Mucosa of rectum (tissue), 2 donors: ENCODE measurements at regions not wholly inside any gene's neighbourhood (a gene's known extent, or its start where the extent isn't known, plus 50 kb on each side); places are given as distances from the start of the nearest gene placed in this dataset.

Source experiments
- H3K27ac ChIP-seq, 2 donors: one replicate each; pipeline ENCODE4 v1.7.0; 2013; ENCODE audit warnings: inconsistent platforms in 2 of 2, low read depth in 2 of 2, low read length in 2 of 2
- H3K27me3 ChIP-seq, 2 donors: one replicate each; pipeline ENCODE4 v1.7.0; 2013; ENCODE audit warnings: low read length in 2 of 2; ENCODE audit not compliant: control insufficient read depth in 2 of 2, insufficient read depth in 2 of 2
- H3K36me3 ChIP-seq, 2 donors: one replicate each; pipeline ENCODE4 v1.7.0; 2013; ENCODE audit warnings: low read length in 2 of 2; ENCODE audit not compliant: control insufficient read depth in 2 of 2, insufficient read depth in 2 of 2
- H3K4me1 ChIP-seq, 2 donors: one replicate each; pipeline ENCODE4 v1.7.0; 2013; ENCODE audit warnings: low read length in 2 of 2, mild to moderate bottlenecking in 1 of 2; ENCODE audit not compliant: control insufficient read depth in 2 of 2, insufficient read depth in 2 of 2
- H3K4me3 ChIP-seq, 2 donors: one replicate each; pipeline ENCODE4 v1.7.0; 2013; ENCODE audit warnings: low read length in 2 of 2
- H3K9ac ChIP-seq, 2 donors: one replicate each; pipeline ENCODE4 v1.7.0; 2013; ENCODE audit warnings: low read length in 2 of 2, low read depth in 1 of 2, mild to moderate bottlenecking in 1 of 2
- H3K9me3 ChIP-seq, 2 donors: one replicate each; pipeline ENCODE4 v1.7.0; 2013; ENCODE audit warnings: low read length in 2 of 2; ENCODE audit not compliant: control insufficient read depth in 2 of 2
- donor health status: healthy.
- donor health status: Normal muscosa, but diverticular disease.

- Histone ChIP-seq H3K9ac (no peak overlapping the region), H3K27me3 (no peaks in the 10 kb centered on the region), H3K9me3 (no peaks in the 10 kb centered on the region), H3K4me3 (no peak overlapping the region), H3K27ac (no peak overlapping the region), H3K36me3 (no peaks in the 10 kb centered on the region), H3K4me1 (no peaks in the 10 kb centered on the region)
Measured at GRCh38 chr10:124223711-124224085, 130.3 kb upstream of the CHST15 start.

DNA sequence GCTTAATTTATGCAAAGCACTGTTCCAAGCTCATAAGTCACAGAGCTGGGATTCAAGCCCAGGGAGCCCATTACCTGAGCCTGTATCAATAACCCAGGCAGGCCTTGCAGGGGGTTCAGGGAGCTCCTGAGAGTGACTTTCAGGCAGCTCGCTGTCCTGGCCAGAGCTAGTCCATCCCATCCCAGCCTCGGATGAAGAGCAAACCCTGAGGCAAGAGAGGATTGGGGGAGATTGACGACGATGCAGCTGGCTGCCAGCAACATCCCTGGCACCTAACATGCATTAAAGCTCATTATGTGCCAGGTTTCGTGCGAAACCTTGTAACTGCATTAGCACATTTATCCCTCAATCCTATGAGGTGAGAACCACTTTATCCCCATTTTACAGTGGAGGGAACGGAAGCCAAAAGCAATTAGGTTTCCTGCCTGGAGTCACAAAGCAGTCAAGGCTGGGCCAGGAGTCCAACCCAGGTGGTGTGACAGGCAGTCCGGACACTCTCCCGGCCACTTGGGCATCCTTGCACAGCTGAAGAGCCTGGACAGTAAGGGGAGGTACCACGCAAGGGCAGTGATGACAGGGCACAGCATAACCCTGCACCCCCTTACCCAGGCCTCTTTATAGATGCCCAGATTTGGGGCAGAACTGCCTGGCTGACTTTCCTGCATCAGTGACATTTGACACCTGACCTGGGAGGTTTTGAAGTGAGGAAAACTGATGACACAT is 129.8 kb upstream of the CHST15 start:
- Histone ChIP-seq H3K36me3 (no peaks in the 10 kb centered on the region), H3K9ac (no peak overlapping the region), H3K27me3 (no peaks in the 10 kb centered on the region), H3K4me1 (no peaks in the 10 kb centered on the region), H3K4me3 (no peak overlapping the region), H3K27ac (peak overlapping the region in 1 of 2 donors; percentile 50), H3K9me3 (no peaks in the 10 kb centered on the region)

GRCh38 chr10:124222318-124222987 is 129.1 kb upstream of the CHST15 start:
- H3K4me1 ChIP-seq = no peaks in the 10 kb centered on the region
- H3K4me3 ChIP-seq = no peak overlapping the region
- H3K9me3 ChIP-seq = no peaks in the 10 kb centered on the region
- H3K36me3 ChIP-seq = no peaks in the 10 kb centered on the region
- H3K27me3 ChIP-seq = no peaks in the 10 kb centered on the region
- H3K27ac ChIP-seq = peak overlapping the region in 1 of 2 donors; percentile 50
- H3K9ac ChIP-seq = no peak overlapping the region

GRCh38 chr10:124221356-124222317 is 128.2 kb upstream of the CHST15 start:
- no peaks in the 10 kb centered on the region for H3K9me3 ChIP-seq
- H3K27me3 ChIP-seq = no peaks in the 10 kb centered on the region
- H3K27ac ChIP-seq = peak overlapping the region in 1 of 2 donors; percentile 67
- no peaks in the 10 kb centered on the region for H3K36me3 ChIP-seq
- H3K4me1 ChIP-seq = no peaks in the 10 kb centered on the region
- no peak overlapping the region for H3K9ac ChIP-seq
- H3K4me3 ChIP-seq = no peak overlapping the region

DNA sequence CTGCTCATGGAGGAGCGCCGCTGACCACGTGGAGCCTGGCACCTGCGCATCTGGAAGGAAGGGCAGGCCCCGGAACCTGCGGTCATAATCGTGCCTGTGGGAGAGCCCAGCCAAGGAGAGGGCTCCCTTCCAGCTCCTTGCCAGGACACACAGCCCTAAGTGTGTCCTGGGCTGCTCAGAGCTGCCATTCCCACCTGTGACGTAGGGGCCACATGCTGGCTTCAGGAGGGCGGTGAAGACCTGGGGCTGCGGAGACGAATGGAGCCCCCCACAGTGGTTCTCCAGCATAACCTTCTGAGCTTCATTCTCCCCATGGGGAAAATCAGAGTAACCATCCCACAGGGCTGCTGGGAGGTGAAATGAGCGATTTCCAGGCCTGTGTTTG is 127.6 kb upstream of the CHST15 start:
- no peak overlapping the region for H3K9ac ChIP-seq
- no peaks in the 10 kb centered on the region for H3K9me3 ChIP-seq
- peak overlapping the region in 1 of 2 donors; percentile 29 for H3K4me3 ChIP-seq
- no peaks in the 10 kb centered on the region for H3K36me3 ChIP-seq
- no peaks in the 10 kb centered on the region for H3K4me1 ChIP-seq
- no peaks in the 10 kb centered on the region for H3K27me3 ChIP-seq
- peak overlapping the region in 1 of 2 donors; percentile 67 for H3K27ac ChIP-seq

GRCh38 chr10:124220547-124220946 is 127.1 kb upstream of the CHST15 start:
- Histone ChIP-seq H3K4me3 (peak overlapping the region in 1 of 2 donors; percentile 29), H3K4me1 (no peaks in the 10 kb centered on the region), H3K36me3 (no peaks in the 10 kb centered on the region), H3K27me3 (no peaks in the 10 kb centered on the region), H3K9me3 (no peaks in the 10 kb centered on the region), H3K9ac (no peak overlapping the region), H3K27ac (peak overlapping the region in 1 of 2 donors; percentile 67)

DNA sequence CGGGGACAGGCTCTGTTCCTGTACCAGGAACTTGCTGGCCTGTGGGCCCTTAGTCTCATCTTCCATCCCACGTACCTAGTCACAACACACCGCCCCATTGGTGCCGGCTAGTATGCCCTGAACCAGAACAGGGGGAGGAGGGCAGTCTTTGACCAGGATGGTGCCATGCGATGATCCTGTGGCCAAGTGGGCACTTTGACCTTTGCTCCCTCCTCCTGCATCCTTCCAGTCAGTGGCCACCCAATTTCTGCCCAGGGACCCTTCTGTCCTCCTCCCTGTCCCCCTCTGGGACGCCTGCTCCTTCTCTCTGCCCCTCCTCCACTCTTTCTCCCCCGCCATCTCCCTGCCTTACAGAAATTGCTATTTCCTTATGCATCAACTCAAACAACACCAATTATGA is 126.3 kb upstream of the CHST15 start:
- H3K4me1 ChIP-seq = no peaks in the 10 kb centered on the region
- H3K9me3 ChIP-seq = no peaks in the 10 kb centered on the region
- no peaks in the 10 kb centered on the region for H3K27me3 ChIP-seq
- H3K4me3 ChIP-seq = no peak overlapping the region
- H3K9ac ChIP-seq = no peak overlapping the region
- H3K36me3 ChIP-seq = no peaks in the 10 kb centered on the region
- no peak overlapping the region for H3K27ac ChIP-seq

GRCh38 chr10:124219062-124219461 is 125.7 kb upstream of the CHST15 start:
- no peak overlapping the region for H3K9ac ChIP-seq
- H3K27ac ChIP-seq = no peak overlapping the region
- H3K4me1 ChIP-seq = no peaks in the 10 kb centered on the region
- H3K27me3 ChIP-seq = no peaks in the 10 kb centered on the region
- no peaks in the 10 kb centered on the region for H3K36me3 ChIP-seq
- H3K9me3 ChIP-seq = no peaks in the 10 kb centered on the region
- H3K4me3 ChIP-seq = no peak overlapping the region

GRCh38 chr10:124217906-124218804 is 124.8 kb upstream of the CHST15 start:
- Histone ChIP-seq H3K9me3 (no peaks in the 10 kb centered on the region), H3K36me3 (no peaks in the 10 kb centered on the region), H3K27me3 (no peaks in the 10 kb centered on the region), H3K4me1 (no peaks in the 10 kb centered on the region), H3K9ac (no peak overlapping the region), H3K27ac (no peak overlapping the region), H3K4me3 (no peak overlapping the region)
